OCI-LY1 (cell line): ENCODE measurements at regions not wholly inside any gene's neighbourhood (a gene's known extent, or its start where the extent isn't known, plus 50 kb on each side); places are given as distances from the start of the nearest gene placed in this dataset.

Experiments used
- H2AFZ ChIP-seq: fragments of 200-600 bp; sonication (generic), shearing (Covaris generic); 2 replicates; pipeline ENCODE4 v1.6.0; 2014; ENCODE audit warnings: antibody characterized with exemption, mild to moderate bottlenecking, low read length
- H3F3A ChIP-seq: fragments of 200-600 bp; sonication (generic), shearing (Covaris generic); 2 replicates; pipeline ENCODE4 v1.6.0; 2014; ENCODE audit warnings: mild to moderate bottlenecking, antibody characterized with exemption, low read length, moderate library complexity; ENCODE audit not compliant: insufficient read depth
- H3K27ac ChIP-seq: fragments of 200-600 bp; sonication (generic); 2 replicates; pipeline ENCODE4 v1.5.1; 2014; ENCODE audit warnings: low read length, mixed run types, mild to moderate bottlenecking, low read depth; ENCODE audit not compliant: poor library complexity, severe bottlenecking
- H3K27me3 ChIP-seq: fragments of 200-600 bp; sonication (generic); 2 replicates; pipeline ENCODE4 v1.6.0; 2014; ENCODE audit warnings: antibody characterized with exemption, mild to moderate bottlenecking, low read length, moderate library complexity; ENCODE audit not compliant: insufficient read depth
- H3K36me3 ChIP-seq: fragments of 200-600 bp; sonication (generic); 2 replicates; pipeline ENCODE4 v1.6.1; 2014; ENCODE audit warnings: mild to moderate bottlenecking, antibody characterized with exemption, low read length, moderate library complexity, mixed read lengths; ENCODE audit not compliant: insufficient read depth
- H3K4me1 ChIP-seq: fragments of 200-600 bp; sonication (generic); 2 replicates; pipeline ENCODE4 v1.5.1; 2014; ENCODE audit warnings: mild to moderate bottlenecking, low read length, moderate library complexity; ENCODE audit not compliant: insufficient read depth, severe bottlenecking
- H3K4me2 ChIP-seq: fragments of 200-600 bp; sonication (generic), shearing (Covaris generic); 2 replicates; pipeline ENCODE4 v1.6.1; 2014; ENCODE audit warnings: low read length
- H3K4me3 ChIP-seq: fragments of 200-600 bp; sonication (generic); 2 replicates; pipeline ENCODE4 v1.5.1; 2014; ENCODE audit warnings: low read length, low read depth, mild to moderate bottlenecking, mixed read lengths; ENCODE audit not compliant: poor library complexity, severe bottlenecking
- H3K79me2 ChIP-seq: fragments of 200-600 bp; shearing (Covaris generic); 2 replicates; pipeline ENCODE4 v1.6.1; 2016; ENCODE audit warnings: mixed run types, low read length, mixed read lengths; ENCODE audit not compliant: insufficient read depth
- H3K9ac ChIP-seq: fragments of 200-600 bp; sonication (generic), shearing (Covaris generic); 2 replicates; pipeline ENCODE4 v1.6.1; 2014; ENCODE audit warnings: mild to moderate bottlenecking, low read length, mixed read lengths
- H3K9me2 ChIP-seq: fragments of 200-600 bp; sonication (generic), shearing (Covaris generic); 2 replicates; pipeline ENCODE4 v1.6.1; 2014; ENCODE audit warnings: low read depth, mild to moderate bottlenecking, low read length, mixed read lengths
- H3K9me3 ChIP-seq: fragments of 200-600 bp; shearing (Covaris generic); 2 replicates; pipeline ENCODE4 v1.6.1; 2014; ENCODE audit warnings: low read length, mixed read lengths
- H4K20me1 ChIP-seq: fragments of 200-600 bp; sonication (generic), shearing (Covaris generic); 2 replicates; pipeline ENCODE4 v1.6.0; 2016; ENCODE audit warnings: mild to moderate bottlenecking, low read length; ENCODE audit not compliant: insufficient read depth
- EZH2 ChIP-seq: fragments of 200-600 bp; sonication (generic), shearing (Covaris generic); IDR thresholded peaks from 2 replicates; pipeline ENCODE4 v1.8.0; 2017; ENCODE audit warnings: borderline replicate concordance, mixed run types, mild to moderate bottlenecking, antibody characterized with exemption, low read length, moderate library complexity, mixed read lengths
- TF ChIP-seq, protein P1 (sequence below): fragments of 200-600 bp; sonication (generic), shearing (Covaris generic); IDR thresholded peaks from 2 replicates; pipeline ENCODE4 v1.5.1; 2017; ENCODE audit warnings: mild to moderate bottlenecking, antibody characterized with exemption, low read length, moderate library complexity, mixed read lengths

DNA sequence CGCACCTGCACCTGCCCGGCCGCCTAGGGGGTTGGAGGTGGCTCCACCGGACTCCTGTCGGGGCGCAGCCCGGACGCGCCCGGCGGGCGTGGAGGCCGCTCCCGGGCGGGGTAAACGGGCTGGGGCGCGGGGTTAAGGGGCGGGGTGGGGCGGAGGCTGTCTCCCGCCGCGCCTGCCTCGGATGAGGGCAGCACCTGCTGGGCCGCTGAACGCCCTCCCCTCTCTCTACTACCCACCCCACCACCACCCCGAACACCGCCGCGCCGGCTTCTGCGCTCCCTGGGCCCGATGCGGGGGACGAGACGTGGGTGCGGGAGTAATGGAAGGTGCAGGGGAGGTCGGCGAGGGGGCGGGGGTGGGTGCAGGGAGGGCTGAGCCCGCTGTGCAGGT lies 224.8 kb upstream of the ID2 start:
- Histone ChIP-seq H3K27me3 (peaks cover 5% of the 10 kb centered on the region; the same call in 1 of the 2 replicates), H3K9ac (no peak overlapping the region), H3K4me1 (peaks cover 20% of the 10 kb centered on the region), H3F3A (no peaks in the 10 kb centered on the region), H3K79me2 (no peaks in the 10 kb centered on the region), H3K9me2 (no peaks in the 10 kb centered on the region), H3K4me2 (peak overlapping the region; percentile 68), H3K27ac (no peak overlapping the region), H4K20me1 (no peaks in the 10 kb centered on the region), H3K4me3 (peak overlapping the region; percentile 49), H3K36me3 (peaks cover 12% of the 10 kb centered on the region; the same call in 1 of the 2 replicates), H3K9me3 (no peaks in the 10 kb centered on the region), H2AFZ (no peak overlapping the region)
- TF ChIP-seq EZH2: no peak
- TF ChIP-seq, protein P1, sequence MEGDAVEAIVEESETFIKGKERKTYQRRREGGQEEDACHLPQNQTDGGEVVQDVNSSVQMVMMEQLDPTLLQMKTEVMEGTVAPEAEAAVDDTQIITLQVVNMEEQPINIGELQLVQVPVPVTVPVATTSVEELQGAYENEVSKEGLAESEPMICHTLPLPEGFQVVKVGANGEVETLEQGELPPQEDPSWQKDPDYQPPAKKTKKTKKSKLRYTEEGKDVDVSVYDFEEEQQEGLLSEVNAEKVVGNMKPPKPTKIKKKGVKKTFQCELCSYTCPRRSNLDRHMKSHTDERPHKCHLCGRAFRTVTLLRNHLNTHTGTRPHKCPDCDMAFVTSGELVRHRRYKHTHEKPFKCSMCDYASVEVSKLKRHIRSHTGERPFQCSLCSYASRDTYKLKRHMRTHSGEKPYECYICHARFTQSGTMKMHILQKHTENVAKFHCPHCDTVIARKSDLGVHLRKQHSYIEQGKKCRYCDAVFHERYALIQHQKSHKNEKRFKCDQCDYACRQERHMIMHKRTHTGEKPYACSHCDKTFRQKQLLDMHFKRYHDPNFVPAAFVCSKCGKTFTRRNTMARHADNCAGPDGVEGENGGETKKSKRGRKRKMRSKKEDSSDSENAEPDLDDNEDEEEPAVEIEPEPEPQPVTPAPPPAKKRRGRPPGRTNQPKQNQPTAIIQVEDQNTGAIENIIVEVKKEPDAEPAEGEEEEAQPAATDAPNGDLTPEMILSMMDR: no peak

DNA sequence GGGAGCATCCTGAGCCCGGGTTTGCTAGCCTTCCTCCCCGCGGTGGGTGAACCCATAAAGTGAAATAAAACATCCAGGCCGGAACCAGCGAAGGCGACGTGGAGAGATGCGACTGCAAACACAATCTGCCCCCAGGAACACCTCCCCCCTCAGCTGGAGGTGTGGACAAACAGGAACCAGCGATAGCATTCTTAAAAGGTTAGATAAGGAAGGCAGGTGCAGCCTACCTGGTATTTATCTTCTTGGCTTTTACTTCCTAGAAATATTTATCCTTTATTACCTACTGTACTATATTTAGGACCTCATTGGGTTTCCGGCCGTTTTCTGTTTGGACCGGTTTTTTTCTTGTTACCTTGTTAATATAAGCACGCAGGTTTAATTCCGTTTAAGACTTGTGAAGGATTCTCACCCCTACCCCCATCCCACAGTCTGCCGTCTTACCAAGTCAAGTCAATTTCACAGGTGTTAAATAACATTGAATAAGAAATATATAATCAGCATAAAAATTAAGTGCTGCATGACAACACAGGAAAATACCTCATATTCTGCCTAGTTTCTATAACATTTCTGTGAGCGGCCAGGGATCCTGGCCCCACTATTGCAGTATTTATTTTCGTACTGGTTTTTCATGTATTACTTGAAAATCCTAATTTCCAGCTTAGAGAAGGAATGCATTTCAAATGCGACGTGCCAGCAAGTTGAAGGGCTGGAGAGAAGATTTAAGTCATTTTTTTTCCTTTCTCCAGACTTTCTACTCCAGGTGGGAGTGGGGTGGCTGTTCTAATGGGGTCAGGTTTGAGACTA lies 224.0 kb upstream of the ID2 start:
- Histone ChIP-seq H3K9ac (no peak overlapping the region), H4K20me1 (no peaks in the 10 kb centered on the region), H3K4me1 (peaks cover 20% of the 10 kb centered on the region), H3K27me3 (peaks cover 5% of the 10 kb centered on the region; the same call in 1 of the 2 replicates), H3K4me3 (peak overlapping the region; percentile 49), H3K4me2 (peak overlapping the region; percentile 68), H3K27ac (no peak overlapping the region), H3K36me3 (peaks cover 14% of the 10 kb centered on the region; the same call in 1 of the 2 replicates), H3K79me2 (no peaks in the 10 kb centered on the region), H3F3A (no peaks in the 10 kb centered on the region), H3K9me2 (no peaks in the 10 kb centered on the region), H2AFZ (no peak overlapping the region), H3K9me3 (no peaks in the 10 kb centered on the region)
- TF ChIP-seq, protein P1: no peak
- TF ChIP-seq EZH2: no peak

DNA sequence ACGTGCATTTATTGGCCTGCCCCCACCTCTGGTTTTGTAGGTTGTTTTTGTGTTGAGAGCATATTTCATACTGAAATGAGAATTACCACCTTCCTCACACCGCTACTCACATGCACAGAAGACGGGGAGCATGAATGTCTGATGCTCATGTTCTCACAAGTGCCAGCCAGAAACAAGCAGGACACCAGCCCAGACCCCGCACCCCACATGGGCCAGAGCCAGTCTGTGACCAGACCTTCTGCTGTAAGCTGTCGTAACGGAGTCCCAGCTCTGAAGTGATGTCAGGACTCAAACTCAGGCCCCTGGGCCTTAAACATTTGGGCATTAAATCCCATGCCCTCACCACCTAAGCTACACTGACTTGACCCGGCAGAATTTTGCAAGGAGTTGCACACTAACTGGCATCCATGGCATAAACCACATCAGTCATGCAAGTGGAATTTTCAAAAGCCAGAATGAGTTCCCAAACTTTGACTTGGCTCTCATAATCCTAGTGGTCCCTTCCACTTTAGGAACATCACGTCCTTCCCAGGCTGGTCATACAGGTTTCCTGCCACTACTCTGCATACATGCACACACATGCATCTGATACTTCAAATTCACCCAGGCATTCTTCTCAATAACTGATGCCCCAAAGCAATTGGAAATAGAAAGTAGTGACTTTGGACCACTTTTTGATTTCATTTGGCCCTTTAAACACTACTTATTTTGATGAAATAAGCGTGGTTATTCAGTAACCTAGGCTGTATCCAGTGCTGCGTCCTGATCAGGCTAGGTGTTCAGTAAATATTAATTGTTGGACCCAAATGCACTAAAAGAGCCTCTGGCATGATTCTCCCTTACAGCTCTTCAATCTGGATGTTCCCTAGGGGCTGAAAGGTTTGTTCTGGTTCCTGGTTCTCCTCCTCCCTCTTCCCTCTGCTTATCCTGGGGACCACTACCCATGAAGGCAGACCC lies 223.1 kb upstream of the ID2 start:
- TF ChIP-seq EZH2: no peak
- no peak overlapping the region for H3K4me2 ChIP-seq
- peaks cover 20% of the 10 kb centered on the region for H3K4me1 ChIP-seq
- no peaks in the 10 kb centered on the region for H3K79me2 ChIP-seq
- no peaks in the 10 kb centered on the region for H4K20me1 ChIP-seq
- no peak overlapping the region for H3K27ac ChIP-seq
- H3K4me3 ChIP-seq: no peak overlapping the region
- H3K27me3 ChIP-seq: peaks cover 5% of the 10 kb centered on the region; the same call in 1 of the 2 replicates
- no peaks in the 10 kb centered on the region for H3K9me3 ChIP-seq
- H3K9me2 ChIP-seq: no peaks in the 10 kb centered on the region
- H3F3A ChIP-seq: no peaks in the 10 kb centered on the region
- peaks cover 14% of the 10 kb centered on the region; the same call in 1 of the 2 replicates for H3K36me3 ChIP-seq
- no peak overlapping the region for H2AFZ ChIP-seq
- no peak overlapping the region for H3K9ac ChIP-seq
